ENCODE measurements at regions not wholly inside any gene's neighbourhood (a gene's known extent, or its start where the extent isn't known, plus 50 kb on each side); places are given as distances from the start of the nearest gene placed in this dataset.

DNA sequence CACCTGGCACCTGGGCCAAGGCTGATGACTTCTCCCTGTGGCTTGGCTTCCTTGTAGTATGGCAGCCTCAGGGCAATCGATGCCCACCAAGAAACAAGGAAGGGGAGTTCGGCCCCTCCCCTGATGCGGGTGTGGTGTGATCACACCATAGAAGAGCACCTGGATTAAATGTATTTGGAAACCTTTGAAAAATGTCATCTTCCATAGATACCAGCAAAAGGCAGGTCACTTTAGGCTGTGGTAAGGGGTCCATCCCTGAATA is 198.2 kb downstream of the CYP26B1 start:
- TF ChIP-seq, protein P1, sequence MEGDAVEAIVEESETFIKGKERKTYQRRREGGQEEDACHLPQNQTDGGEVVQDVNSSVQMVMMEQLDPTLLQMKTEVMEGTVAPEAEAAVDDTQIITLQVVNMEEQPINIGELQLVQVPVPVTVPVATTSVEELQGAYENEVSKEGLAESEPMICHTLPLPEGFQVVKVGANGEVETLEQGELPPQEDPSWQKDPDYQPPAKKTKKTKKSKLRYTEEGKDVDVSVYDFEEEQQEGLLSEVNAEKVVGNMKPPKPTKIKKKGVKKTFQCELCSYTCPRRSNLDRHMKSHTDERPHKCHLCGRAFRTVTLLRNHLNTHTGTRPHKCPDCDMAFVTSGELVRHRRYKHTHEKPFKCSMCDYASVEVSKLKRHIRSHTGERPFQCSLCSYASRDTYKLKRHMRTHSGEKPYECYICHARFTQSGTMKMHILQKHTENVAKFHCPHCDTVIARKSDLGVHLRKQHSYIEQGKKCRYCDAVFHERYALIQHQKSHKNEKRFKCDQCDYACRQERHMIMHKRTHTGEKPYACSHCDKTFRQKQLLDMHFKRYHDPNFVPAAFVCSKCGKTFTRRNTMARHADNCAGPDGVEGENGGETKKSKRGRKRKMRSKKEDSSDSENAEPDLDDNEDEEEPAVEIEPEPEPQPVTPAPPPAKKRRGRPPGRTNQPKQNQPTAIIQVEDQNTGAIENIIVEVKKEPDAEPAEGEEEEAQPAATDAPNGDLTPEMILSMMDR (IDR thresholded peaks at IDR 0.05): no peak
- TF ChIP-seq POLR2A (IDR thresholded peaks at IDR 0.05): no peak

Data from Peyer's patch (tissue), 4 donors.